A549 (cell line): ENCODE measurements at regions not wholly inside any gene's neighbourhood (a gene's known extent, or its start where the extent isn't known, plus 50 kb on each side); places are given as distances from the start of the nearest gene placed in this dataset.

Experiments
- ATAC-seq, 2 experiments: fragments of 200-7000 bp in 1 of 2; fragments of >200 bp in 1 of 2; cut with Nextera tagmentation in 1 of 2; cut with Tn5 transposase in 1 of 2; 3 replicates each; pipeline versions ENCODE4 v1.8.0 to v1.9.1; 2018 to 2020; ENCODE audit warnings: mild to moderate bottlenecking in 1 of 2, moderate library complexity in 1 of 2
- CTCF ChIA-PET: fragments of 300-600 bp; sonication (Branson Sonifier 250); formaldehyde crosslinking; extraction: SDS; loops from one replicate; lab custom pipeline; 2021; ENCODE audit warnings: antibody characterized with exemption, inconsistent platforms; lab: Yijun Ruan, JAX
- POLR2A ChIA-PET: fragments of 350-600 bp; formaldehyde crosslinking; extraction: SDS; loops from one replicate; lab custom pipeline; 2021; ENCODE audit warnings: antibody characterized with exemption, inconsistent platforms; lab: Yijun Ruan, JAX
- DNase-seq, 2 experiments: peaks; one replicate each; pipeline versions ENCODE4 v3.0.0 to v3.0.0-alpha.2; 2011 to 2016; ENCODE audit warnings: low read depth in 1 of 2, low spot score in 1 of 2
- FAIRE-seq: peaks from 2 replicates; lab custom pipeline; 2011; peaks lifted over from hg19 to GRCh38; lab: Jason Lieb, UNC
- H3K27ac ChIP-seq, 2 experiments: fragments of >200 bp; sonication (Bioruptor Twin); formaldehyde crosslinking; 3 replicates each; pipeline ENCODE4 v1.5.1; 2016 to 2017
- H3K4me1 ChIP-seq: fragments of >200 bp; sonication (Bioruptor Twin); formaldehyde crosslinking; 3 replicates; pipeline ENCODE4 v1.6.1; 2016
- H3K4me2 ChIP-seq: fragments of >200 bp; sonication (Bioruptor Twin); formaldehyde crosslinking; 3 replicates; pipeline ENCODE4 v1.6.1; 2016
- H3K4me3 ChIP-seq: fragments of >200 bp; sonication (Bioruptor Twin); formaldehyde crosslinking; 3 replicates; pipeline ENCODE4 v1.5.1; 2016
- H3K9me3 ChIP-seq: fragments of >200 bp; sonication (Bioruptor Twin); formaldehyde crosslinking; 3 replicates; pipeline ENCODE4 v1.6.1; 2016
- BHLHE40 ChIP-seq: IDR thresholded peaks from 2 replicates; pipeline ENCODE4 v1.6.1; 2012; ENCODE audit warnings: low read depth, low read length, inconsistent platforms
- CBX2 ChIP-seq: fragments of 200-600 bp; sonication (generic); IDR thresholded peaks from 2 replicates; pipeline ENCODE4 v1.6.1; 2016; ENCODE audit warnings: low read depth, mild to moderate bottlenecking, borderline replicate concordance
- CBX8 ChIP-seq: fragments of 200-600 bp; sonication (generic); IDR thresholded peaks from 2 replicates; pipeline ENCODE4 v1.6.1; 2016
- CEBPB ChIP-seq, 2 experiments: fragments of >200 bp in 1 of 2; sonication (Bioruptor Twin) in 1 of 2; formaldehyde crosslinking in 1 of 2; IDR thresholded peaks; 2 replicates each; pipeline ENCODE4 v1.6.1; 2012 to 2016
- CHD2 ChIP-seq: fragments of 150-350 bp; IDR thresholded peaks from 2 replicates; pipeline ENCODE4 v1.6.1; 2014; ENCODE audit warnings: low read length; ENCODE audit not compliant: partially characterized antibody
- CHD4 ChIP-seq: fragments of 200-600 bp; sonication (generic); IDR thresholded peaks from 2 replicates; pipeline ENCODE4 v1.6.1; 2016; ENCODE audit warnings: antibody characterized with exemption, mild to moderate bottlenecking, borderline replicate concordance
- EHF ChIP-seq: fragments of 250-450 bp; sonication (Bioruptor Pico); IDR thresholded peaks from 2 replicates; pipeline ENCODE4 v1.5.0; 2020; ENCODE audit warnings: mild to moderate bottlenecking
- FOSB ChIP-seq: fragments of 250-450 bp; sonication (Bioruptor Pico); IDR thresholded peaks from 2 replicates; pipeline ENCODE4 v1.5.0; 2020; ENCODE audit warnings: mild to moderate bottlenecking, moderate library complexity
- FOSL2 ChIP-seq, 2 experiments: fragments of 450-650 bp in 1 of 2; fragments of >200 bp in 1 of 2; sonication (Bioruptor Twin) in 1 of 2; formaldehyde crosslinking; IDR thresholded peaks; 2 replicates each; pipeline versions ENCODE4 v1.5.0 to v1.6.1; 2016 to 2020; ENCODE audit warnings: mild to moderate bottlenecking in 1 of 2, moderate library complexity in 1 of 2
- FOXS1 ChIP-seq: fragments of 250-450 bp; sonication (Bioruptor Pico); IDR thresholded peaks from 2 replicates; pipeline ENCODE4 v1.5.0; 2020; ENCODE audit warnings: mild to moderate bottlenecking, moderate library complexity
- HDAC2 ChIP-seq: fragments of 200-600 bp; sonication (generic); IDR thresholded peaks from 2 replicates; pipeline ENCODE4 v1.6.1; 2016
- HOXA7 ChIP-seq: fragments of 250-450 bp; sonication (Bioruptor Pico); IDR thresholded peaks from 2 replicates; pipeline ENCODE4 v1.5.0; 2020; ENCODE audit warnings: mild to moderate bottlenecking, moderate library complexity
- KDM5A ChIP-seq: fragments of 200-600 bp; sonication (generic); IDR thresholded peaks from 2 replicates; pipeline ENCODE4 v1.6.1; 2016; ENCODE audit warnings: antibody characterized with exemption, mild to moderate bottlenecking
- MYC ChIP-seq: IDR thresholded peaks from 2 replicates; pipeline ENCODE4 v1.6.1; 2012; ENCODE audit warnings: mild to moderate bottlenecking, inconsistent platforms, low read length, improper control_type of control experiment, borderline replicate concordance
- PHF8 ChIP-seq: fragments of 200-600 bp; sonication (generic); IDR thresholded peaks from 2 replicates; pipeline ENCODE4 v1.6.1; 2016; ENCODE audit warnings: low read depth, mild to moderate bottlenecking, antibody characterized with exemption, moderate library complexity, borderline replicate concordance
- RFX5 ChIP-seq: fragments of 450-650 bp; IDR thresholded peaks from 2 replicates; pipeline ENCODE4 v1.7.1; 2014; ENCODE audit warnings: antibody characterized with exemption, mild to moderate bottlenecking, moderate library complexity
- RNF2 ChIP-seq: fragments of 200-600 bp; sonication (generic); IDR thresholded peaks from 2 replicates; pipeline ENCODE4 v1.6.1; 2016; ENCODE audit warnings: low read depth, mild to moderate bottlenecking, antibody characterized with exemption, moderate library complexity, borderline replicate concordance
- SREBF2 ChIP-seq: fragments of 450-650 bp; IDR thresholded peaks from 2 replicates; pipeline ENCODE4 v1.6.1; 2014; ENCODE audit warnings: mild to moderate bottlenecking, moderate library complexity
- TFCP2L1 ChIP-seq: fragments of 250-450 bp; sonication (Bioruptor Pico); IDR thresholded peaks from 2 replicates; pipeline ENCODE4 v1.5.0; 2021; ENCODE audit warnings: mild to moderate bottlenecking
- WGBS: methylation state at CpG from one replicate; pipeline ENCODE4 v1.1.6; 2017; ENCODE audit errors: missing lambda C conversion rate; 5-methylcytosine and 5-hydroxymethylcytosine counted together
- TF ChIP-seq, protein P1 (sequence below): IDR thresholded peaks from 2 replicates; pipeline ENCODE4 v1.6.1; 2012; ENCODE audit warnings: low read depth, borderline replicate concordance
- TF ChIP-seq, protein P2 (sequence below): fragments of >200 bp; sonication (Bioruptor Twin); formaldehyde crosslinking; IDR thresholded peaks from 3 replicates; pipeline ENCODE4 v1.5.1; 2016
- TF ChIP-seq, protein P3 (sequence below): fragments of >200 bp; sonication (Bioruptor Twin); formaldehyde crosslinking; IDR thresholded peaks from 2 replicates; pipeline ENCODE4 v1.6.1; 2016
- TF ChIP-seq, protein P4 (sequence below): fragments of 250-450 bp; sonication (Bioruptor Pico); IDR thresholded peaks from 2 replicates; pipeline ENCODE4 v1.5.0; 2020; ENCODE audit warnings: low read depth, mild to moderate bottlenecking, moderate library complexity
- TF ChIP-seq, protein P5 (sequence below): fragments of 150-350 bp; IDR thresholded peaks from 2 replicates; pipeline ENCODE4 v1.6.1; 2014; ENCODE audit warnings: low read depth, mild to moderate bottlenecking, low read length
- TF ChIP-seq, protein P6 (sequence below): fragments of 250-450 bp; sonication (Bioruptor Pico); IDR thresholded peaks from 2 replicates; pipeline ENCODE4 v1.5.0; 2021; ENCODE audit warnings: mild to moderate bottlenecking, moderate library complexity, borderline replicate concordance
- TF ChIP-seq, protein P7 (sequence below): fragments of >200 bp; sonication (Bioruptor Twin); formaldehyde crosslinking; IDR thresholded peaks from 3 replicates; pipeline ENCODE4 v1.6.1; 2016
- TF ChIP-seq, protein P8 (sequence below): IDR thresholded peaks from 2 replicates; pipeline ENCODE4 v1.6.1; 2012

DNA sequence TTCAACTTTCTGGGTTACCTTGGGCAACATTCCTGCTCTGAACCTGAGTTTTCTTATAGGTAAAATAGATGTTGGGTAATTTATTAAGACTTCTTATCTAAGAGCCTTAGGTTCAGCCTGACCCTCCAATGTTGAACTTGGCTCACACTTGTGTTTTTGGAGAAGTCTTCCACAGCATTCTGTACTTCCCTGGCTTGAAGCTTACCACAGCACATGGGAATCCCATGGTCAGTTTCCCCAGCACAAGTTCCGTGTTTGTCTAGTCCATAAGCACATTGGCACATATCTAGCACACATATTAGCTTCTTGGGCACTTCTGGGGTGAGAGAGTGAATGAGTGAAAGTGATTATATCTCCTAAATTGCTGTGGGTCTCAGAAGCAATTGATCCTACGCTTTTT is 782.5 kb upstream of the HS6ST1 start:
- no peak for FAIRE-seq

DNA sequence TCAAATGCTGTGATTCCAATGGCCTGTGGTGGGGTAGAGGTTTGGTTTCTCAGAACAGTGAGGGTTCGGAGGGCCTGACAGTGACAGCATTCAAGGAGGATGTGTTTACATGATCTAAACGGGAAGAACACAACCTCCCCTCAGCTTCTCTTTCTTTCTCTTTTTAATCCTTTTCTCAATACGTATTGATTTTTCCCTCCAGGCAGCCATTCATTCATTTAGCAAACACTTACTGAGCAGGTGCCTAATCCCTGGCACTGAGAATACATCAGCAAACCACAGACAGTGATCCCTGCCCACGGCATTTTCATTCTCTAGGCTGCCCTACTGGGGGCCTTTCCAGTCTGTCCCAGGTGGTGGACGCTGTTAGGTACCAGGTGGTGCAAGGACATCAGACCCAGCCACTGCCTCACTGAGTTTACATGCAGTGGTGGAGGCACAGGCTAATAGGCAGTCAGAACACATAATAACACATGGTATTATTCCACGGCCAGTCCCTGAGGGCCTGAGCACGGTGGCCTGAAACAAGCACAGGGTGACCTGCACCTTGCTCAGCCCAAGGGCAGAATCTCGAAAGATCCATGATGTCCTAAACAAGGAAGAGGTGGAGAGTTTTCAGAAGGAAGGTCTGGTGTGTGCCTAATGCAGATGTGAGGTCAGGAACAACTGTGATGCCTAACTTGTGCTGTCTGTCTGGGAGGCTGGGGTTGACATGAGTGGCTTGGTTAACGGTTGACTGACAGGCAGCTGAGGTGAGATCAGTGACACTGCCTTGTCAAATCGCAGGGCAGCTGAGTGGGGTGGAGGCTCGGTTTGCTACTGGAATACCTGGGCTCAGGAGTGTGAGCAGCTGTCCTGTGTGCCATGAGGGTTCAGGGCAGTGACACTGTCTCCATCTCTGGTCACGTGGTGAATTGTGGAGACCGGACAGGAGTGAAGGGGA is 785.5 kb upstream of the HS6ST1 start:
- FAIRE-seq (no peak), ATAC-seq (no peak)
- POLR2A ChIA-PET = no interaction called here

More for the DNA sequence above, 782.5 kb upstream of the HS6ST1 start:
- no peak overlapping the region for H3K27ac ChIP-seq
- ChIA-PET CTCF (interaction anchor here (0.6 kb wide), 1 partner anchor 33 kb away, joined by 4 read pairs; no protein-coding TSS in a partner anchor), POLR2A (interaction anchor here (0.7 kb wide), 1 partner anchor 11 kb away, joined by 3 read pairs; no protein-coding TSS in a partner anchor)
- WGBS = 3% methylated on average over 2 of the region's 2 CpGs
- H3K4me1 ChIP-seq = no peaks in the 10 kb centered on the region
- TF ChIP-seq, protein P1, sequence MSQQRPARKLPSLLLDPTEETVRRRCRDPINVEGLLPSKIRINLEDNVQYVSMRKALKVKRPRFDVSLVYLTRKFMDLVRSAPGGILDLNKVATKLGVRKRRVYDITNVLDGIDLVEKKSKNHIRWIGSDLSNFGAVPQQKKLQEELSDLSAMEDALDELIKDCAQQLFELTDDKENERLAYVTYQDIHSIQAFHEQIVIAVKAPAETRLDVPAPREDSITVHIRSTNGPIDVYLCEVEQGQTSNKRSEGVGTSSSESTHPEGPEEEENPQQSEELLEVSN = no peak
- TF ChIP-seq BHLHE40 = no peak
- TF ChIP-seq HDAC2 = no peak
- no peak for TF ChIP-seq TFCP2L1 (CRISPR knock-in tag)
- no peak for TF ChIP-seq FOSB (CRISPR knock-in tag)
- no peak for TF ChIP-seq EHF
- TF ChIP-seq, protein P2, sequence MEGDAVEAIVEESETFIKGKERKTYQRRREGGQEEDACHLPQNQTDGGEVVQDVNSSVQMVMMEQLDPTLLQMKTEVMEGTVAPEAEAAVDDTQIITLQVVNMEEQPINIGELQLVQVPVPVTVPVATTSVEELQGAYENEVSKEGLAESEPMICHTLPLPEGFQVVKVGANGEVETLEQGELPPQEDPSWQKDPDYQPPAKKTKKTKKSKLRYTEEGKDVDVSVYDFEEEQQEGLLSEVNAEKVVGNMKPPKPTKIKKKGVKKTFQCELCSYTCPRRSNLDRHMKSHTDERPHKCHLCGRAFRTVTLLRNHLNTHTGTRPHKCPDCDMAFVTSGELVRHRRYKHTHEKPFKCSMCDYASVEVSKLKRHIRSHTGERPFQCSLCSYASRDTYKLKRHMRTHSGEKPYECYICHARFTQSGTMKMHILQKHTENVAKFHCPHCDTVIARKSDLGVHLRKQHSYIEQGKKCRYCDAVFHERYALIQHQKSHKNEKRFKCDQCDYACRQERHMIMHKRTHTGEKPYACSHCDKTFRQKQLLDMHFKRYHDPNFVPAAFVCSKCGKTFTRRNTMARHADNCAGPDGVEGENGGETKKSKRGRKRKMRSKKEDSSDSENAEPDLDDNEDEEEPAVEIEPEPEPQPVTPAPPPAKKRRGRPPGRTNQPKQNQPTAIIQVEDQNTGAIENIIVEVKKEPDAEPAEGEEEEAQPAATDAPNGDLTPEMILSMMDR = no peak
- TF ChIP-seq PHF8 = no peak
- TF ChIP-seq RFX5 = no peak
- TF ChIP-seq CBX8 = no peak
- TF ChIP-seq KDM5A = no peak
- TF ChIP-seq, protein P3, sequence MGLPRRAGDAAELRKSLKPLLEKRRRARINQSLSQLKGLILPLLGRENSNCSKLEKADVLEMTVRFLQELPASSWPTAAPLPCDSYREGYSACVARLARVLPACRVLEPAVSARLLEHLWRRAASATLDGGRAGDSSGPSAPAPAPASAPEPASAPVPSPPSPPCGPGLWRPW = no peak
- no peak for TF ChIP-seq CEBPB (IDR thresholded peaks at IDR 0.05)
- no peak for TF ChIP-seq CHD2
- TF ChIP-seq, protein P4, sequence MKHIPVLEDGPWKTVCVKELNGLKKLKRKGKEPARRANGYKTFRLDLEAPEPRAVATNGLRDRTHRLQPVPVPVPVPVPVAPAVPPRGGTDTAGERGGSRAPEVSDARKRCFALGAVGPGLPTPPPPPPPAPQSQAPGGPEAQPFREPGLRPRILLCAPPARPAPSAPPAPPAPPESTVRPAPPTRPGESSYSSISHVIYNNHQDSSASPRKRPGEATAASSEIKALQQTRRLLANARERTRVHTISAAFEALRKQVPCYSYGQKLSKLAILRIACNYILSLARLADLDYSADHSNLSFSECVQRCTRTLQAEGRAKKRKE (CRISPR knock-in tag) = no peak
- TF ChIP-seq, protein P5, sequence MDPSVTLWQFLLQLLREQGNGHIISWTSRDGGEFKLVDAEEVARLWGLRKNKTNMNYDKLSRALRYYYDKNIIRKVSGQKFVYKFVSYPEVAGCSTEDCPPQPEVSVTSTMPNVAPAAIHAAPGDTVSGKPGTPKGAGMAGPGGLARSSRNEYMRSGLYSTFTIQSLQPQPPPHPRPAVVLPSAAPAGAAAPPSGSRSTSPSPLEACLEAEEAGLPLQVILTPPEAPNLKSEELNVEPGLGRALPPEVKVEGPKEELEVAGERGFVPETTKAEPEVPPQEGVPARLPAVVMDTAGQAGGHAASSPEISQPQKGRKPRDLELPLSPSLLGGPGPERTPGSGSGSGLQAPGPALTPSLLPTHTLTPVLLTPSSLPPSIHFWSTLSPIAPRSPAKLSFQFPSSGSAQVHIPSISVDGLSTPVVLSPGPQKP = no peak
- no peak for TF ChIP-seq CBX2
- TF ChIP-seq RNF2 = no peak
- no peak for TF ChIP-seq FOSL2 (IDR thresholded peaks at IDR 0.05)
- no peak for TF ChIP-seq FOSL2 (CRISPR knock-in tag; IDR thresholded peaks at IDR 0.05)
- no peak for TF ChIP-seq CHD4
- TF ChIP-seq, all 56 proteins: peak for 0
- DNase-seq (no peak), ATAC-seq (no peak)
- no peak overlapping the region for H3K4me2 ChIP-seq
- H3K4me3 ChIP-seq = no peak overlapping the region
- no peaks in the 10 kb centered on the region for H3K9me3 ChIP-seq

More for the DNA sequence above, 785.5 kb upstream of the HS6ST1 start:
- no peak for TF ChIP-seq RFX5
- no peak for TF ChIP-seq SREBF2
- TF ChIP-seq HOXA7 (CRISPR knock-in tag) = no peak
- TF ChIP-seq, protein P1 = no peak
- no peak for TF ChIP-seq KDM5A
- TF ChIP-seq, protein P6, sequence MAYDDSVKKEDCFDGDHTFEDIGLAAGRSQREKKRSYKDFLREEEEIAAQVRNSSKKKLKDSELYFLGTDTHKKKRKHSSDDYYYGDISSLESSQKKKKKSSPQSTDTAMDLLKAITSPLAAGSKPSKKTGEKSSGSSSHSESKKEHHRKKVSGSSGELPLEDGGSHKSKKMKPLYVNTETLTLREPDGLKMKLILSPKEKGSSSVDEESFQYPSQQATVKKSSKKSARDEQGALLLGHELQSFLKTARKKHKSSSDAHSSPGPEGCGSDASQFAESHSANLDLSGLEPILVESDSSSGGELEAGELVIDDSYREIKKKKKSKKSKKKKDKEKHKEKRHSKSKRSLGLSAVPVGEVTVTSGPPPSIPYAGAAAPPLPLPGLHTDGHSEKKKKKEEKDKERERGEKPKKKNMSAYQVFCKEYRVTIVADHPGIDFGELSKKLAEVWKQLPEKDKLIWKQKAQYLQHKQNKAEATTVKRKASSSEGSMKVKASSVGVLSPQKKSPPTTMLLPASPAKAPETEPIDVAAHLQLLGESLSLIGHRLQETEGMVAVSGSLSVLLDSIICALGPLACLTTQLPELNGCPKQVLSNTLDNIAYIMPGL (CRISPR knock-in tag) = no peak
- TF ChIP-seq, protein P7, sequence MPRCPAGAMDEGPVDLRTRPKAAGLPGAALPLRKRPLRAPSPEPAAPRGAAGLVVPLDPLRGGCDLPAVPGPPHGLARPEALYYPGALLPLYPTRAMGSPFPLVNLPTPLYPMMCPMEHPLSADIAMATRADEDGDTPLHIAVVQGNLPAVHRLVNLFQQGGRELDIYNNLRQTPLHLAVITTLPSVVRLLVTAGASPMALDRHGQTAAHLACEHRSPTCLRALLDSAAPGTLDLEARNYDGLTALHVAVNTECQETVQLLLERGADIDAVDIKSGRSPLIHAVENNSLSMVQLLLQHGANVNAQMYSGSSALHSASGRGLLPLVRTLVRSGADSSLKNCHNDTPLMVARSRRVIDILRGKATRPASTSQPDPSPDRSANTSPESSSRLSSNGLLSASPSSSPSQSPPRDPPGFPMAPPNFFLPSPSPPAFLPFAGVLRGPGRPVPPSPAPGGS = no peak
- TF ChIP-seq FOXS1 (CRISPR knock-in tag) = no peak
- no peak for TF ChIP-seq HDAC2
- TF ChIP-seq, protein P8, sequence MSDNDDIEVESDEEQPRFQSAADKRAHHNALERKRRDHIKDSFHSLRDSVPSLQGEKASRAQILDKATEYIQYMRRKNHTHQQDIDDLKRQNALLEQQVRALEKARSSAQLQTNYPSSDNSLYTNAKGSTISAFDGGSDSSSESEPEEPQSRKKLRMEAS = no peak
- TF ChIP-seq MYC = no peak
- CTCF ChIA-PET = no interaction called here
- no peak overlapping the region for H3K4me3 ChIP-seq
- H3K4me1 ChIP-seq = no peaks in the 10 kb centered on the region
- 0 out of 3 replicates have a peak, but pooled peaks cover 2% of the 10 kb centered on the region for H3K9me3 ChIP-seq
- no peak overlapping the region for H3K4me2 ChIP-seq
- no peak overlapping the region for H3K27ac ChIP-seq
- no peak for DNase-seq
- 5% methylated on average over 11 of the region's 13 CpGs for WGBS
